ENCODE measurements at regions not wholly inside any gene's neighbourhood (a gene's known extent, or its start where the extent isn't known, plus 50 kb on each side); places are given as distances from the start of the nearest gene placed in this dataset.

GRCh38 chr1:234554218-234554697, 55.7 kb downstream of the IRF2BP2 start:
- TF ChIP-seq, protein P1, sequence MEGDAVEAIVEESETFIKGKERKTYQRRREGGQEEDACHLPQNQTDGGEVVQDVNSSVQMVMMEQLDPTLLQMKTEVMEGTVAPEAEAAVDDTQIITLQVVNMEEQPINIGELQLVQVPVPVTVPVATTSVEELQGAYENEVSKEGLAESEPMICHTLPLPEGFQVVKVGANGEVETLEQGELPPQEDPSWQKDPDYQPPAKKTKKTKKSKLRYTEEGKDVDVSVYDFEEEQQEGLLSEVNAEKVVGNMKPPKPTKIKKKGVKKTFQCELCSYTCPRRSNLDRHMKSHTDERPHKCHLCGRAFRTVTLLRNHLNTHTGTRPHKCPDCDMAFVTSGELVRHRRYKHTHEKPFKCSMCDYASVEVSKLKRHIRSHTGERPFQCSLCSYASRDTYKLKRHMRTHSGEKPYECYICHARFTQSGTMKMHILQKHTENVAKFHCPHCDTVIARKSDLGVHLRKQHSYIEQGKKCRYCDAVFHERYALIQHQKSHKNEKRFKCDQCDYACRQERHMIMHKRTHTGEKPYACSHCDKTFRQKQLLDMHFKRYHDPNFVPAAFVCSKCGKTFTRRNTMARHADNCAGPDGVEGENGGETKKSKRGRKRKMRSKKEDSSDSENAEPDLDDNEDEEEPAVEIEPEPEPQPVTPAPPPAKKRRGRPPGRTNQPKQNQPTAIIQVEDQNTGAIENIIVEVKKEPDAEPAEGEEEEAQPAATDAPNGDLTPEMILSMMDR (IDR thresholded peaks at IDR 0.05; ENCODE audit: unreplicated experiment) = no peak
- Mint-ChIP-seq H3K4me1 (ENCODE audit: low read depth, unreplicated experiment) (peaks cover 17% of the 10 kb centered on the region), H3K27ac (ENCODE audit: unreplicated experiment) (no peak overlapping the region), H3K9me3 (ENCODE audit: low read depth, unreplicated experiment) (no peaks in the 10 kb centered on the region), H3K36me3 (ENCODE audit: insufficient read depth, unreplicated experiment) (no peaks in the 10 kb centered on the region), H3K27me3 (ENCODE audit: unreplicated experiment) (no peaks in the 10 kb centered on the region), H3K4me3 (ENCODE audit: low read depth, unreplicated experiment) (no peak overlapping the region)
- CTCF ChIA-PET = interaction anchor here (1.7 kb wide), 1 partner anchor 9 kb away, joined by 7 read pairs; no protein-coding TSS in a partner anchor
- no TSS peak for BruUV-seq (replicated peaks)
- DNase-seq = no peak
- intact Hi-C loops (cut with micrococcal nuclease; ENCODE audit: unreplicated experiment) = no loop called here

- intact Hi-C loops (cut with micrococcal nuclease; ENCODE audit: unreplicated experiment) = no loop called here
- TF ChIP-seq, protein P1 (IDR thresholded peaks at IDR 0.05; ENCODE audit: unreplicated experiment) = no peak
- CTCF ChIA-PET = interaction anchor here (1.7 kb wide), 1 partner anchor 9 kb away, joined by 7 read pairs; no protein-coding TSS in a partner anchor
- Mint-ChIP-seq H3K36me3 (ENCODE audit: insufficient read depth, unreplicated experiment) (no peaks in the 10 kb centered on the region), H3K4me1 (ENCODE audit: low read depth, unreplicated experiment) (peaks cover 17% of the 10 kb centered on the region), H3K27ac (ENCODE audit: unreplicated experiment) (no peak overlapping the region), H3K27me3 (ENCODE audit: unreplicated experiment) (no peaks in the 10 kb centered on the region), H3K9me3 (ENCODE audit: low read depth, unreplicated experiment) (no peaks in the 10 kb centered on the region), H3K4me3 (ENCODE audit: low read depth, unreplicated experiment) (no peak overlapping the region)
- no TSS peak for BruUV-seq (replicated peaks)
- DNase-seq = no peak
These were observed 56.5 kb downstream of the IRF2BP2 start for GRCh38 chr1:234553240-234554188.

DNA sequence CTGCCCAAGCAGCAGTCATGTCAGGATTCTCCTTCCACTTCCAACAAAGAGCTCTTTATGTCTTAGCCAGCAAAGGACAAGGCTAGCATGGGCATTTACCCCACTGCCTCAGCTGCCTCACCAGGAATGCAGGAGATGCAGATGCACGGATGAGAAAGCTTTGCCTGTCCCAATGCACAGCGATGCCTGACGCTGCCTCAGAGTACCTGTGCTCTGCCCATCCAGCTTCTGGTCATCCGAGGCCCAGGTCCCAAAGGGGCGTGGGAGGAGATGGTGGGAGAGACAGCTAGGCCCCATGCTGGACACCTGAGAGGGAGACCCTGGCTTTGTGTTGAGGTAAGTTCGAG, 59.0 kb downstream of the IRF2BP2 start:
- H3K27ac Mint-ChIP-seq (ENCODE audit: unreplicated experiment) = no peak overlapping the region
- H3K4me3 Mint-ChIP-seq (ENCODE audit: low read depth, unreplicated experiment) = no peak overlapping the region
- no TSS peak for BruUV-seq (replicated peaks)
- no peaks in the 10 kb centered on the region for H3K9me3 Mint-ChIP-seq (ENCODE audit: low read depth, unreplicated experiment)
- TF ChIP-seq, protein P1 (IDR thresholded peaks at IDR 0.05; ENCODE audit: unreplicated experiment) = no peak
- no peaks in the 10 kb centered on the region for H3K27me3 Mint-ChIP-seq (ENCODE audit: unreplicated experiment)
- no peaks in the 10 kb centered on the region for H3K36me3 Mint-ChIP-seq (ENCODE audit: insufficient read depth, unreplicated experiment)
- peaks cover 17% of the 10 kb centered on the region for H3K4me1 Mint-ChIP-seq (ENCODE audit: low read depth, unreplicated experiment)
- intact Hi-C loops (cut with micrococcal nuclease; ENCODE audit: unreplicated experiment) = no loop called here
- CTCF ChIA-PET = interaction anchor here (0.6 kb wide), 2 partner anchors 12 to 740 kb away, joined by 3 read pairs; no protein-coding TSS in a partner anchor
- DNase-seq = no peak

GRCh38 chr1:234550341-234551031, 59.5 kb downstream of the IRF2BP2 start:
- H3K4me1 Mint-ChIP-seq (ENCODE audit: low read depth, unreplicated experiment) = peaks cover 17% of the 10 kb centered on the region
- intact Hi-C loops (cut with micrococcal nuclease; ENCODE audit: unreplicated experiment) = no loop called here
- no TSS peak for BruUV-seq (replicated peaks)
- H3K4me3 Mint-ChIP-seq (ENCODE audit: low read depth, unreplicated experiment) = no peak overlapping the region
- DNase-seq = no peak
- CTCF ChIA-PET = interaction anchor here (0.6 kb wide), 2 partner anchors 13 to 740 kb away, joined by 3 read pairs; no protein-coding TSS in a partner anchor
- no peak overlapping the region for H3K27ac Mint-ChIP-seq (ENCODE audit: unreplicated experiment)
- TF ChIP-seq, protein P1 (IDR thresholded peaks at IDR 0.05; ENCODE audit: unreplicated experiment) = no peak
- no peaks in the 10 kb centered on the region for H3K27me3 Mint-ChIP-seq (ENCODE audit: unreplicated experiment)
- H3K36me3 Mint-ChIP-seq (ENCODE audit: insufficient read depth, unreplicated experiment) = no peaks in the 10 kb centered on the region
- no peaks in the 10 kb centered on the region for H3K9me3 Mint-ChIP-seq (ENCODE audit: low read depth, unreplicated experiment)

Measured in Calu3 (cell line).